Activated CD8-positive, alpha-beta memory T cell treated with anti-CD3 and anti-CD28 coated beads, Interleukin-2, amount 50 U/mL, for 24 hours (primary cell): ENCODE measurements at regions not wholly inside any gene's neighbourhood (a gene's known extent, or its start where the extent isn't known, plus 50 kb on each side); places are given as distances from the start of the nearest gene placed in this dataset.
A peak's percentile ranks its signal among the peaks of the same experiment; 100 is the strongest.
"Not testable (repeated sequence)": the region's sequence is repeated elsewhere in the genome, so short reads cannot be mapped to it uniquely, and the experiment has no call there.

ENCODE experiments used
- DNase-seq: peaks from one replicate; pipeline ENCODE4 v3.0.0-alpha.2; 2020; ENCODE audit errors: extremely low read depth

GRCh38 chr22:49659281-49659923 is 168.3 kb downstream of the BRD1 start:
- DNase-seq: no peak

GRCh38 chr22:49658902-49659280 is 168.8 kb downstream of the BRD1 start:
- DNase-seq: no peak

- no peak for DNase-seq
Observed at GRCh38 chr22:49657974-49658590, 169.6 kb downstream of the BRD1 start.

GRCh38 chr22:49657275-49657973 is 170.2 kb downstream of the BRD1 start:
- peak; percentile 61 for DNase-seq

- DNase-seq: not testable (repeated sequence)
Observed at GRCh38 chr22:49656883-49657274, 170.8 kb downstream of the BRD1 start.

- DNase-seq: no peak
Observed at GRCh38 chr22:49656291-49656851, 171.3 kb downstream of the BRD1 start.

GRCh38 chr22:49655168-49655812 is 172.4 kb downstream of the BRD1 start:
- no peak for DNase-seq

GRCh38 chr22:49650336-49651241 is 177.1 kb downstream of the BRD1 start:
- DNase-seq: no peak

- DNase-seq: no peak
Observed at GRCh38 chr22:49649166-49650068, 178.3 kb downstream of the BRD1 start.

- no peak for DNase-seq
Observed at GRCh38 chr22:49648053-49648452, 179.6 kb downstream of the BRD1 start.

- DNase-seq: no peak
Observed at GRCh38 chr22:49647627-49648026, 180.0 kb downstream of the BRD1 start.

- DNase-seq: no peak
Observed at GRCh38 chr22:49646876-49647275, 180.8 kb downstream of the BRD1 start.

GRCh38 chr22:49645791-49646550 is 181.7 kb downstream of the BRD1 start:
- no peak for DNase-seq

GRCh38 chr22:49645257-49645656 is 182.4 kb downstream of the BRD1 start:
- no peak for DNase-seq

GRCh38 chr22:49643998-49644397 is 183.7 kb downstream of the BRD1 start:
- DNase-seq: no peak

- no peak for DNase-seq
Observed at GRCh38 chr22:49643466-49643865, 184.2 kb downstream of the BRD1 start.

- no peak for DNase-seq
Observed at GRCh38 chr22:49642741-49643140, 184.9 kb downstream of the BRD1 start.

- DNase-seq: no peak
Observed at GRCh38 chr22:49642331-49642730, 185.3 kb downstream of the BRD1 start.

GRCh38 chr22:49641770-49642313 is 185.8 kb downstream of the BRD1 start:
- DNase-seq: no peak
